ENCODE measurements at regions not wholly inside any gene's neighbourhood (a gene's known extent, or its start where the extent isn't known, plus 50 kb on each side); places are given as distances from the start of the nearest gene placed in this dataset.

GRCh38 chr22:47740109-47740805 lies 977.8 kb downstream of the TBC1D22A start:
- no peak for FAIRE-seq
- DNase-seq (ENCODE audit: low spot score) = no peak

- FAIRE-seq = no peak
Observed at GRCh38 chr22:47739291-47740015, 977.0 kb downstream of the TBC1D22A start.

GRCh38 chr22:47738472-47739013 lies 976.1 kb downstream of the TBC1D22A start:
- DNase-seq (ENCODE audit: low spot score) (no peak), FAIRE-seq (no peak)

More at GRCh38 chr22:47739291-47740015, 977.0 kb downstream of the TBC1D22A start:
- no peak for DNase-seq (ENCODE audit: low spot score)

GRCh38 chr22:47736186-47737034 lies 974.0 kb downstream of the TBC1D22A start:
- FAIRE-seq (no peak), DNase-seq (ENCODE audit: low spot score) (peak; percentile 57)

- FAIRE-seq = no peak
- DNase-seq (ENCODE audit: low spot score) = no peak
Observed at GRCh38 chr22:47734511-47734910, 972.1 kb downstream of the TBC1D22A start.

- FAIRE-seq (no peak), DNase-seq (ENCODE audit: low spot score) (no peak)
Observed at GRCh38 chr22:47727641-47728040, 965.2 kb downstream of the TBC1D22A start.

- DNase-seq (ENCODE audit: low spot score) = no peak
- no peak for FAIRE-seq
Observed at GRCh38 chr22:47724751-47725150, 962.3 kb downstream of the TBC1D22A start.

GRCh38 chr22:47724030-47724429 lies 961.6 kb downstream of the TBC1D22A start:
- DNase-seq (ENCODE audit: low spot score) (no peak), FAIRE-seq (no peak)

GRCh38 chr22:47718337-47718736 lies 955.9 kb downstream of the TBC1D22A start:
- FAIRE-seq = no peak
- DNase-seq (ENCODE audit: low spot score) = no peak

- FAIRE-seq (no peak), DNase-seq (ENCODE audit: low spot score) (no peak)
Observed at GRCh38 chr22:47716890-47717615, 954.6 kb downstream of the TBC1D22A start.

- FAIRE-seq = no peak
- DNase-seq (ENCODE audit: low spot score) = no peak
Observed at GRCh38 chr22:47715866-47716578, 953.6 kb downstream of the TBC1D22A start.

GRCh38 chr22:47713941-47714340 lies 951.5 kb downstream of the TBC1D22A start:
- FAIRE-seq = no peak
- no peak for DNase-seq (ENCODE audit: low spot score)

GRCh38 chr22:47710135-47710534 lies 947.7 kb downstream of the TBC1D22A start:
- no peak for DNase-seq (ENCODE audit: low spot score)
- FAIRE-seq = no peak

- DNase-seq (ENCODE audit: low spot score) = no peak
- FAIRE-seq = no peak
Observed at GRCh38 chr22:47705350-47705749, 942.9 kb downstream of the TBC1D22A start.

GRCh38 chr22:47698906-47699305 lies 936.5 kb downstream of the TBC1D22A start:
- no peak for FAIRE-seq
- DNase-seq (ENCODE audit: low spot score) = no peak

GRCh38 chr22:47697861-47698260 lies 935.4 kb downstream of the TBC1D22A start:
- FAIRE-seq (no peak), DNase-seq (ENCODE audit: low spot score) (no peak)

- DNase-seq (ENCODE audit: low spot score) = no peak
- FAIRE-seq = no peak
Observed at GRCh38 chr22:47696776-47697175, 934.3 kb downstream of the TBC1D22A start.

- DNase-seq (ENCODE audit: low spot score) = no peak
- FAIRE-seq = peak; percentile 53
Observed at GRCh38 chr22:47695176-47695575, 932.7 kb downstream of the TBC1D22A start.

GRCh38 chr22:47694536-47695130 lies 932.2 kb downstream of the TBC1D22A start:
- no peak for DNase-seq (ENCODE audit: low spot score)
- no peak for FAIRE-seq

- no peak for DNase-seq (ENCODE audit: low spot score)
- FAIRE-seq = peak; percentile 23
Observed at GRCh38 chr22:47693606-47694005, 931.2 kb downstream of the TBC1D22A start.
